ENCODE measurements at regions not wholly inside any gene's neighbourhood (a gene's known extent, or its start where the extent isn't known, plus 50 kb on each side); places are given as distances from the start of the nearest gene placed in this dataset.

DNA sequence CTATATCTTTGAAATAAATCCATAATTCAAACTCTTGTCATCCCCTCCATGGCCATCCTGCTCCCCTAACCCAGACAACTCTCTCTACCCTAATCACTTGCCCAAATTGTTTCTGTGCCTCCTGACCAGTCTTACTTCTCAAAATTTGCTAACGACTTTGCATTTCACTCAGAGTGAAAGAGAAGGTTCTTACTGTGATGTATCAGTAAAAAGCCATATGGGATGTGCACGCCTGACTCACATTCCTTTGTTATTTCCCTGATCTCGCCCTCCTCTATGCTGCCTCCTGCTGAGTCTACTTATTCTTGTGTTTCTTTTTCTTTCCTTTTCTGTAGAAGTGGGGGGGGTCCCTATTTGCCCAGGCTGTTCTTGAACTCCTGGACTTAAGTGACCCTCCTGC lies 487.2 kb upstream of the FRG2C start:
- TF ChIP-seq, protein P1, sequence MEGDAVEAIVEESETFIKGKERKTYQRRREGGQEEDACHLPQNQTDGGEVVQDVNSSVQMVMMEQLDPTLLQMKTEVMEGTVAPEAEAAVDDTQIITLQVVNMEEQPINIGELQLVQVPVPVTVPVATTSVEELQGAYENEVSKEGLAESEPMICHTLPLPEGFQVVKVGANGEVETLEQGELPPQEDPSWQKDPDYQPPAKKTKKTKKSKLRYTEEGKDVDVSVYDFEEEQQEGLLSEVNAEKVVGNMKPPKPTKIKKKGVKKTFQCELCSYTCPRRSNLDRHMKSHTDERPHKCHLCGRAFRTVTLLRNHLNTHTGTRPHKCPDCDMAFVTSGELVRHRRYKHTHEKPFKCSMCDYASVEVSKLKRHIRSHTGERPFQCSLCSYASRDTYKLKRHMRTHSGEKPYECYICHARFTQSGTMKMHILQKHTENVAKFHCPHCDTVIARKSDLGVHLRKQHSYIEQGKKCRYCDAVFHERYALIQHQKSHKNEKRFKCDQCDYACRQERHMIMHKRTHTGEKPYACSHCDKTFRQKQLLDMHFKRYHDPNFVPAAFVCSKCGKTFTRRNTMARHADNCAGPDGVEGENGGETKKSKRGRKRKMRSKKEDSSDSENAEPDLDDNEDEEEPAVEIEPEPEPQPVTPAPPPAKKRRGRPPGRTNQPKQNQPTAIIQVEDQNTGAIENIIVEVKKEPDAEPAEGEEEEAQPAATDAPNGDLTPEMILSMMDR (IDR thresholded peaks at IDR 0.05): no peak
- TF ChIP-seq EZH2 (IDR thresholded peaks at IDR 0.05; ENCODE audit: borderline replicate concordance, insufficient read depth, low read depth, low read length, poor library complexity, severe bottlenecking): no peak
